D341Med (cell line): ENCODE measurements at regions not wholly inside any gene's neighbourhood (a gene's known extent, or its start where the extent isn't known, plus 50 kb on each side); places are given as distances from the start of the nearest gene placed in this dataset.
A peak's percentile ranks its signal among the peaks of the same experiment; 100 is the strongest.

Source experiments
- DNase-seq: peaks from one replicate; pipeline ENCODE4 v3.0.0; 2012; ENCODE audit warnings: low spot score

GRCh38 chr12:27382924-27383323, 50.3 kb downstream of the BMAL2 start:
- DNase-seq = no peak

DNA sequence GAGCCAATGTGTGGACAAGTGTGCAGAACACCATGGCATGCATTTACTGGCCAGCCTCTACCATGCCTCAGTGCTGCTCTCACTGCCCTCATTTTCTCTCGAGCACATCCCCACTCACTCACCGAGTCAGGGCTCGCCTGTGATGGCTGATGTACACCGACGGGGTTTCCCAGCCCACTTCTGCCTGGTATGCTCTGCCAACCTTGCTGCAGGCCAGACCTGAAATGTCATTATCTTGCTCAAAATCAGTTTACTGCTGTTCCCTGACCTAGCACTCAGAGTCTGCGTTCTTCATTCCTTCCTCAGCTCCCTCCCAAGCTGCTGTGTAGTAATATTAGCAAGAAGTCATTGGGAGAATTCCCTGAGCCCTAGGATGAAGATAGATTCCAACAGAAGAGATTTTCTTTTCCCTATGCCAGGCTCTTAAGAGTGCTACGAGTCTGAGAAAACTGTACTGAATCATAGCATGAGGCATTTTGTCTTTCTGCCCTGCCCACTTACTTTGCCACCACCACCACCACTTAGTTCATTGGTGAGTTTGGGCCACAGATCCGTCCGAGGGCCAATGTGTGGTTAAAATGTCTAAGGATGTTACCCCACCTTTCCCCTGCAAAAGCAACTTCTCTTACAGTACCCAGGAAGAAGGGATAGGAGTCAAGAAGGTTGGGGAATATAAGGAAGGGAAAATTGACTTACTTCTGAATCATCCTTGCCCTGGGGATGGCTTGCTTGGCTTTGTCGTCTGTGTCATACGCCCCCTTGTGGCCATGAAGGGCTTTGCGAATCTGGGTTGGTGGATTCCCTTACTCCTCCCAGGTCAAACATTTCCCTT, 51.0 kb downstream of the BMAL2 start:
- peak; percentile 81 for DNase-seq

- DNase-seq = no peak
Measured at GRCh38 chr12:27384261-27384590, 51.6 kb downstream of the BMAL2 start.

DNA sequence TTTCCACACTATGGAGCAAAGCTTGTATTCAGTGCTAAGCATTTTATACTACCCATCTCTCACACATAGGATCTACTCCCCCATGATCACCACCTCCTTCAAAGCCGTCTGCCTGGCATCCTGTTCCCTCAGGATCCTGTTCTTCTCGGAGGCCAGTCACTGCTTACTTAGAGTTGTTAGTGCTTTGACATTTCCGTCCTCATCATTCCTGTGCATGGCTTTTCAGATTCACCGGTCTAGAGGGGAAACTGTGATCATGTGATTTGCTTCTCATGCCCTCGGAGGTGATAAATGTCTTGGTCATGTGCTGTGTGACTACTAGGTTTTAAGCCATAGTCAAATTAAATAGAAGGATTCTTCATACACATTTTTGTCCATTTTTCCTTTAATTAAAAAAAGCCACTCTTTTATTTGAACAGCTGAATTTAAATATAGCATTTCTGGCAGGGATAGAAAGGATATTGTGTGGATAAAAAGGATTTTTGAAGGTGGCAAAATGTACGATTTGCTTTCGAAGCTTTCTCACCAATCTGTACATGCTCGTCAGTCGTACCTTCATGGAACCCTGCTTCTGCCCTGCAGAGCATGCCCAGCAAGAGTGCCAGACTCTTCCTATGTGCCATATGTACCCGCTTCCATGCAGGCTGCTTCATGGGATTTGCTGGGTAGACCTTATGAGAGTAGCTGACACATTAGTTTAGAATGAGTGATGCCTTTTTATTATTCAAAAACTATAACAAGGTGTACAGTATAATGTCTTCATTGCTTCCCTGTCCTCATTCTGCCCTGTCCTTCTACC, 53.3 kb downstream of the BMAL2 start:
- DNase-seq = no peak

GRCh38 chr12:27387473-27387872, 54.8 kb downstream of the BMAL2 start:
- no peak for DNase-seq

GRCh38 chr12:27388650-27389049, 56.0 kb downstream of the BMAL2 start:
- no peak for DNase-seq

- DNase-seq = no peak
Measured at GRCh38 chr12:27394676-27395075, 51.9 kb upstream of the SMCO2 start.

GRCh38 chr12:27396216-27396815, 50.2 kb upstream of the SMCO2 start:
- no peak for DNase-seq
